ENCODE measurements at regions not wholly inside any gene's neighbourhood (a gene's known extent, or its start where the extent isn't known, plus 50 kb on each side); places are given as distances from the start of the nearest gene placed in this dataset.

GRCh38 chr18:30634249-30634648, 408.3 kb downstream of the DSC3 start:
- TF ChIP-seq CTCF (IDR thresholded peaks at IDR 0.05; ENCODE audit: insufficient read depth, low read length), result no peak
- no peak for DNase-seq (ENCODE audit: low read depth)
- H3K4me3 ChIP-seq (ENCODE audit: low read depth, low read length), result no peak overlapping the region

GRCh38 chr18:30632071-30632698, 410.4 kb downstream of the DSC3 start:
- TF ChIP-seq CTCF (IDR thresholded peaks at IDR 0.05; ENCODE audit: insufficient read depth, low read length), result no peak
- no peak for DNase-seq (ENCODE audit: low read depth)
- H3K4me3 ChIP-seq (ENCODE audit: low read depth, low read length), result no peak overlapping the region

- no peak overlapping the region for H3K4me3 ChIP-seq (ENCODE audit: low read depth, low read length)
- no peak for TF ChIP-seq CTCF (IDR thresholded peaks at IDR 0.05; ENCODE audit: insufficient read depth, low read length)
- DNase-seq (ENCODE audit: low read depth), result no peak
Measured at GRCh38 chr18:30625961-30626360, 416.6 kb downstream of the DSC3 start.

- no peak overlapping the region for H3K4me3 ChIP-seq (ENCODE audit: low read depth, low read length)
- no peak for DNase-seq (ENCODE audit: low read depth)
- no peak for TF ChIP-seq CTCF (IDR thresholded peaks at IDR 0.05; ENCODE audit: insufficient read depth, low read length)
Measured at GRCh38 chr18:30623401-30624065, 419.0 kb downstream of the DSC3 start.

GRCh38 chr18:30622635-30623034, 419.9 kb downstream of the DSC3 start:
- DNase-seq (ENCODE audit: low read depth), result no peak
- H3K4me3 ChIP-seq (ENCODE audit: low read depth, low read length), result no peak overlapping the region
- TF ChIP-seq CTCF (IDR thresholded peaks at IDR 0.05; ENCODE audit: insufficient read depth, low read length), result no peak

GRCh38 chr18:30622104-30622503, 420.4 kb downstream of the DSC3 start:
- TF ChIP-seq CTCF (IDR thresholded peaks at IDR 0.05; ENCODE audit: insufficient read depth, low read length), result no peak
- H3K4me3 ChIP-seq (ENCODE audit: low read depth, low read length), result no peak overlapping the region

More at GRCh38 chr18:30622104-30622503, 420.4 kb downstream of the DSC3 start:
- no peak for DNase-seq (ENCODE audit: low read depth)
